ENCODE measurements at regions not wholly inside any gene's neighbourhood (a gene's known extent, or its start where the extent isn't known, plus 50 kb on each side); places are given as distances from the start of the nearest gene placed in this dataset.

DNA sequence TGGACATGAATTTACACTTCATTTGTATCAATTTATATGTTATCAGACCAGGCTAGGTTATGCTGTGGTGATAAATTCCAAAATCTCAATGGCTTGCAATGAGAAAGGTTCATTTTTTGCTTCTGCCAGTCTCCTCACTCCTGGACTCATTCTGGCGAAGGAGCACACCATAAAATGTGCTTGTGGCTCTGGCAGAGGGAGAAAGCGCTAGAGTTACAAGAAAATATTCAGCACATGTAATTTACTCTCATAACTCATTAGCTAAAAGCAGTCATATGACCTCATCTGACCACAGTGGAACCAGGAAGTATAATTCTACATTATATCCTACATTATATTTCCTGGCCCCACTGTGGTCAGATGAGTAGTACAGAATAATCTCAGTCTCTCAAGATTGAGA, 193.8 kb downstream of the BCHE start:
- TF ChIP-seq, protein P1, sequence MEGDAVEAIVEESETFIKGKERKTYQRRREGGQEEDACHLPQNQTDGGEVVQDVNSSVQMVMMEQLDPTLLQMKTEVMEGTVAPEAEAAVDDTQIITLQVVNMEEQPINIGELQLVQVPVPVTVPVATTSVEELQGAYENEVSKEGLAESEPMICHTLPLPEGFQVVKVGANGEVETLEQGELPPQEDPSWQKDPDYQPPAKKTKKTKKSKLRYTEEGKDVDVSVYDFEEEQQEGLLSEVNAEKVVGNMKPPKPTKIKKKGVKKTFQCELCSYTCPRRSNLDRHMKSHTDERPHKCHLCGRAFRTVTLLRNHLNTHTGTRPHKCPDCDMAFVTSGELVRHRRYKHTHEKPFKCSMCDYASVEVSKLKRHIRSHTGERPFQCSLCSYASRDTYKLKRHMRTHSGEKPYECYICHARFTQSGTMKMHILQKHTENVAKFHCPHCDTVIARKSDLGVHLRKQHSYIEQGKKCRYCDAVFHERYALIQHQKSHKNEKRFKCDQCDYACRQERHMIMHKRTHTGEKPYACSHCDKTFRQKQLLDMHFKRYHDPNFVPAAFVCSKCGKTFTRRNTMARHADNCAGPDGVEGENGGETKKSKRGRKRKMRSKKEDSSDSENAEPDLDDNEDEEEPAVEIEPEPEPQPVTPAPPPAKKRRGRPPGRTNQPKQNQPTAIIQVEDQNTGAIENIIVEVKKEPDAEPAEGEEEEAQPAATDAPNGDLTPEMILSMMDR (conservative IDR thresholded peaks at IDR 0.05): no peak
- no peak for TF ChIP-seq ZFX (IDR thresholded peaks at IDR 0.05)
